GM12892 (cell line): ENCODE measurements at regions not wholly inside any gene's neighbourhood (a gene's known extent, or its start where the extent isn't known, plus 50 kb on each side); places are given as distances from the start of the nearest gene placed in this dataset.
"Not testable (repeated sequence)": the region's sequence is repeated elsewhere in the genome, so short reads cannot be mapped to it uniquely, and the experiment has no call there.

Experiments used
- DNase-seq: peaks from one replicate; pipeline ENCODE4 v3.0.0; 2011; ENCODE audit not compliant: insufficient read length
- FAIRE-seq: peaks from 2 replicates; lab custom pipeline; 2011; peaks lifted over from hg19 to GRCh38; lab: Jason Lieb, UNC
- POLR2A ChIP-seq: IDR thresholded peaks from 2 replicates; pipeline ENCODE4 v1.6.1; 2011; ENCODE audit warnings: low read depth, low read length, control low read depth
- POLR2AphosphoS5 ChIP-seq: IDR thresholded peaks from 2 replicates; pipeline ENCODE4 v1.6.1; 2011; ENCODE audit warnings: low read depth, low read length, control low read depth
- TAF1 ChIP-seq: IDR thresholded peaks from 2 replicates; pipeline ENCODE4 v1.6.1; 2011; ENCODE audit warnings: low read depth, mild to moderate bottlenecking, control low read depth, low read length, borderline replicate concordance

- FAIRE-seq (no peak), DNase-seq (no peak)
- TF ChIP-seq POLR2A (no peak), TAF1 (no peak), POLR2AphosphoS5 (no peak)
Observed at GRCh38 chr6:67112120-67112519, 1405.1 kb upstream of the EYS start.

- FAIRE-seq (no peak), DNase-seq (no peak)
- TF ChIP-seq POLR2A, result no peak
- no peak for TF ChIP-seq POLR2AphosphoS5
- TF ChIP-seq TAF1, result no peak
Observed at GRCh38 chr6:67102743-67103142, 1395.7 kb upstream of the EYS start.

DNA sequence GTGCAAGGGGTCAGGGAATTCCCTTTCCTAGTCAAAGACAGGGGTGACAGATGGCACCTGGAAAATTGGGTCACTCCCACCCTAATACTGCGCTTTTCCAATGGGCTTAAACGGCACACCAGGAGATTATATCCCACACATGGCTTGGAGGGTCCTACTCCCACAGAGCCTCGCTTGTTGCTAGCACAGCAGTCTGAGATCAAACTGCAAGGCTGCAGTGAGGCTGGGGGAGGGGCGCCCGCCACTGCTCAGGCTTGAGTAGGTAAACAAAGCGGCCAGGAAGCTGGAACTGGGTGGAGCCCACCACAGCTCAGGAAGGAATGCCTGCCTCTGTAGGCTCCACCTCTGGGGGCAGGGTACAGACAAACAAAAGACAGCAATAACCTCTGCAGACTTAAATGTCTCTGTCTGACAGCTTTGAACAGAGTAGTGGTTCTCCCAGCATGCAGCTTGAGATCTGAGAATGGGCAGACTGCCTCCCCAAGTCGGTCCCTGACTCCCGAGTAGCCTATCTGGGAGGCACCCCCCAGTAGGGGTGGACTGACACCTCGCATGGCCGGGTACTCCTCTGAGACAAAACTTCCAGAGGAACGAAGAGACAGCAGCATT is 1388.7 kb upstream of the EYS start:
- not testable (repeated sequence) for DNase-seq, FAIRE-seq

- TF ChIP-seq POLR2AphosphoS5, result no peak
- no peak for TF ChIP-seq POLR2A
- no peak for TF ChIP-seq TAF1
- DNase-seq, result no peak
- no peak for FAIRE-seq
Observed at GRCh38 chr6:67094431-67094946, 1387.5 kb upstream of the EYS start.

DNA sequence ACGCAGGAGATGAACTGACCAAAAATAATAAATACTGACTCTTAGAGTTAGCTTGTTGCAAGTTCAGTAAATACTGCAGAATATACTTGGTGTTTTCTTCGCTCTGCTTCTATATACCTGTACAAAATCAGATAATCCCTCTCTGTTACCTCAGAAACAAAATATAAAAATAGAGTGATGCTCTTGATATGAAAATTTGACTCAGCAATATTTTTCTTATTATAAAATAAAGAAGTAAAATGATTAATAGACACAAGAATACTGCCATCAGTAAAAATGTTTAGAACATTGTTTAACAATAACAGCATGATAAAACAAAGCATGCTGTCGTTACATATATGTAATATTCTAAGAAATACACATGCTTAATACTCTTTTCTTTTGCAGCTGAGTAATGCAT is 1366.9 kb upstream of the EYS start:
- no peak for TF ChIP-seq POLR2A
- no peak for TF ChIP-seq TAF1
- TF ChIP-seq POLR2AphosphoS5, result no peak
- FAIRE-seq, result no peak

GRCh38 chr6:67068781-67069180 is 1361.8 kb upstream of the EYS start:
- FAIRE-seq (no peak), DNase-seq (no peak)
- TF ChIP-seq POLR2AphosphoS5, result no peak
- TF ChIP-seq POLR2A, result no peak
- TF ChIP-seq TAF1, result no peak

More for the DNA sequence above, 1366.9 kb upstream of the EYS start:
- DNase-seq, result no peak

DNA sequence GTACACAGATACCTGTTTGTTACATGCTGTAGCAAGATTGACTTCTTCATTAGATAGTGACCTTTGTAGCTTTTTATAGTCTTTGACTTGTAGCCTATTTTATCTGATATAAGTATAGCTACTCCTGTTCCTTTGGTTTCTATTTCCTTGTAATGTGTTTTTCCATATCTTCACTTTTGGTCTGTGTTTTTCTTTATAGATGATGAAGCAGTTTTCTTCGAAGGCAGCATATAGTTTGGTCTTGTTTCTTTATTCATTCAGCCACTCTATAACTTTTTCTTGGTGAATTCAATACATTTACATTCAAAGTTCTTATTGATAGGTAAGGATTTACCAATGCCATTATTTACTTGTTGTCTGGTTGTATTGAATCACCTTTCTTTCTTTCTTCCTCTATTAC is 1357.3 kb upstream of the EYS start:
- no peak for DNase-seq
- FAIRE-seq, result no peak
- TF ChIP-seq POLR2A (no peak), POLR2AphosphoS5 (no peak), TAF1 (no peak)

- TF ChIP-seq POLR2A (no peak), POLR2AphosphoS5 (no peak), TAF1 (no peak)
- FAIRE-seq (no peak), DNase-seq (no peak)
Observed at GRCh38 chr6:67047996-67048395, 1341.0 kb upstream of the EYS start.

DNA sequence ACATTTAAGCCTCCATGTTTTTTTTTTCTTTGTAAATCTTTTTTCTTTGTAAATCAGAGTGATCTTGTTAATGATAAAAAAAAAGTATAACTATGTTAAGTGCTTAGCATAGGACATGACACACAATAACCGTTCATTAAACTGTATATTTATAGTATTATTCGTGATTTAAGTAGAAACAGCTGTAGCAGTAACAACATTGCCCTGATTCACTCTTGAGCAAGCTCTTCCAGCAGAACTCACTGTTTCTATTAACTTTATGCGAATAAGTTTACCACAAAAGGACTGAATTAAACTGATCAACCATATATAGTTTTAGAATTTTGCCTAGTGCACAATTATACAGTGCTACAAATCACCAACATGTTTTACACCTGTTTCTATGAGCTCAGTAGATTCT is 1338.0 kb upstream of the EYS start:
- no peak for FAIRE-seq
- no peak for DNase-seq
- TF ChIP-seq POLR2A (no peak), POLR2AphosphoS5 (no peak), TAF1 (no peak)

DNA sequence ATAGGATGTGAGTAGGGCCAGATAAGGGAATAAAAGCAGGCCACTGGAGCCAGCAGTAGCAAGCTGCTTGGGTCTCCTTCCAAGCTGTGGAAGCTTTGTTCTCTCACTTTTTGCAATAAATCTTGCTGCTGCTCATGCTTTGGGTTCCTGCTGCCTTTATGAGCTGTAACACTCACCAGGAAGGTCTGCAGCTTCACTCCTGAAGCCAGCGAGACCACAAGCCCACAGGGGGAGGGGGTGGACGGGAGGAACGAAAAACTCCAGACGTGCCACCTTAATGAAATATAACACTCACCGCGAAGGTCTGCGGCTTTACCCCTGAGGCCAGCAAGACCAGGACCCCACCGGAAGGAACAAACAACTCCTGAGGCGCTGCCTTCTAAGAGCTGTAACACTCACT is 1324.4 kb upstream of the EYS start:
- DNase-seq (no peak), FAIRE-seq (no peak)
- TF ChIP-seq POLR2AphosphoS5, result no peak
- TF ChIP-seq TAF1, result no peak
- no peak for TF ChIP-seq POLR2A

DNA sequence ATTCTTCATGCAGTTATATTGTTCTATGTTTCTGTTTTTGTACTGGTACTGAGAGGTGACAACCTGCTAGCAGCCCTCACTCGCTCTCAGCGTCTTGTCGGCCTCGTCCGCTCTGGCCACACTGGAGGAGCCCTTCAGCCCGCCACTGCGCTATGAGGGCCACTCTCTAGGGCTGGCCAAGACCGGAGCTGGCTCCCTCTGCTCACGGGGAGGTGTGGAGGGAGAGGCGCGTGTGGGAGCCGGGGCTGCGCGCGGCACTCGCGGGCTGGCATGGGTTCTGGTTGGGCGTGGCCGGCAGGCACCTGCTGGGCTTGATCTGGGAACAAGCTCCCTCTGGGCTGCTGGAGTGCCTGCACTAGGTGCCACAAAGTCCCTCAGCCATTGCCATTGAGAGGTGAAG is 1323.8 kb upstream of the EYS start:
- no peak for FAIRE-seq

DNA sequence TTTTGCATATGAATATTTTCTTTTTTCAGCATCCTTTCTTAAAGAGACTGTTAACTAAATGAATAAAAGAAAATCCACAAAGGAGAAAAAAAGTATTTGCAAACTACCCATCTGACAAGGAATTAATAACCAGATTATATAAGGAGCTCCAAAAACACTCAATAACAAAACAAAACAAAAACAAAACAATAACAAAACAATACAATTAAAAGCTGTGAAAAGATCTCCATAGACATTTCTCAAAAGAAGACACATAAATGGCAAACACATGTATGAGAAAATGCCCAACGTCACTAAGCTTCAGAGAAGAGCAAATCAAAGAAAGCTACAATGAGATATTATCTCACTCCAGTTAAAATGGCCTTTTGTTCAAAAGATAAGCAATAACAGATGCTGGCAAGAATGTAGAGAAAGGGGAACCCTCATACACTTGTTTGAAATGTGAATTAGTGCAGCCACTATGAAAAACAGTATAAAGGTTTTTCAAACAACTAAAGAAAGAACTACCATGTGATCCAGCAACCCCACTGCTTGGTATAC is 1310.0 kb upstream of the EYS start:
- FAIRE-seq (no peak), DNase-seq (no peak)
- TF ChIP-seq POLR2AphosphoS5 (no peak), POLR2A (no peak), TAF1 (no peak)

More for the DNA sequence above, 1323.8 kb upstream of the EYS start:
- TF ChIP-seq POLR2A (no peak), TAF1 (no peak), POLR2AphosphoS5 (no peak)
- no peak for DNase-seq

DNA sequence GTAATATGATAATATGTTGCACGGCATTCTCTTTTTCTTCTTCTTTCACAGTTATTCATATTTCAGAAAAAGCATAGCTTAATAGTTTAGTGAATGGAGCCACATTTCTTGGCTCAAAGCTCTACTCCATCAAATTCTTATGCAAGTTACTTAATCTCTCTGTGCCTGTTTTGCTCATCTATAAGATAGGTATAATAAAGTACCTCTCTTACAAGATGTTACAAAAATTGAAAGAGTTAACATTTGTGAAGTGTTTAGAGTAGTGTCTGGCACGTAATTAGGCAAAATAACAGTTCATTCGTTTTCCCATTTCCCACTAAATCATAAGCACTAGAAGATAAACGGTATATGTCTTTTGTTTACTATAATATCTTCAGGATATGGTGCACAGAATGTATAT is 1304.4 kb upstream of the EYS start:
- FAIRE-seq, result no peak
- no peak for TF ChIP-seq POLR2AphosphoS5
- no peak for TF ChIP-seq POLR2A
- no peak for TF ChIP-seq TAF1
- no peak for DNase-seq
